HuH-7 (cell line): ENCODE measurements at regions not wholly inside any gene's neighbourhood (a gene's known extent, or its start where the extent isn't known, plus 50 kb on each side); places are given as distances from the start of the nearest gene placed in this dataset.

ENCODE experiments used
- DNase-seq: peaks from one replicate; pipeline ENCODE4 v3.0.0; 2011; ENCODE audit warnings: low spot score

DNA sequence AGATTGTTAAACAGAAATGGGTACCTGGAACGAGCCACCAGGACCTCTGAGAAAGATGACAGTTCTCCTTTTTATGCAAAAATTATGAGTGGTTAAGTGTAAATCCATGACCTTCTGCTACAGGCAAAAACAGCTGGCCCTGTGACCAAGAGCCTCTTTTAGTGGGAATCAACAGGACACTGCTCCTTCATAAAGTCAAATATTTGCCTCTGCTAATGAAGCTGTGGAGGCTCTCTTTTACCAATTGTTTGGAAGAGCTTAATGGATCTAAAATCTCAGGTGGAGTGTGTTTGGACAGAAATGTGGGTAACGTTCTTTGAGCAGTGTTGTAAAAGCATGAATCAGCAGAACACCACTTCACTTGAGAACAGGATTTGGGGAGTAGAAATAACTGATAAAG, 117.5 kb upstream of the PCSK2 start:
- DNase-seq, result no peak

DNA sequence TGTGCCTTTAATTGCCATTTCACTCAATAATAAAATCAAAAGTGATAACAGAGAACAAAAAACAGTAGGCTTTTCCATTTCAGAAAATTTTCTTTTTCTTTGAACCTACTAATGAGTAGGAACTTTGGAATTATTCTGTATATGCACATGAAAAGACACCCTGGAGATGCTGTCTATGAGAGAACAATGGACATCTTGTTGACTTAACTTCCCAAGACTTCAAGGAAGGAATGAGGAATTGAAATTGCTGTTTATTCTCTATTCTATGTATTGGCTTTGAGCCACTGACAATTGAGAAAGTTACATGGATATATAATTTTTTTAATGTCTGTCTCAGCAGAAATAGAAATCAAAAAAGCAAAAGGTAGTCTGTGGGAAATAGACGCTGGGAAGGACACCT, 98.6 kb upstream of the PCSK2 start:
- no peak for DNase-seq

DNA sequence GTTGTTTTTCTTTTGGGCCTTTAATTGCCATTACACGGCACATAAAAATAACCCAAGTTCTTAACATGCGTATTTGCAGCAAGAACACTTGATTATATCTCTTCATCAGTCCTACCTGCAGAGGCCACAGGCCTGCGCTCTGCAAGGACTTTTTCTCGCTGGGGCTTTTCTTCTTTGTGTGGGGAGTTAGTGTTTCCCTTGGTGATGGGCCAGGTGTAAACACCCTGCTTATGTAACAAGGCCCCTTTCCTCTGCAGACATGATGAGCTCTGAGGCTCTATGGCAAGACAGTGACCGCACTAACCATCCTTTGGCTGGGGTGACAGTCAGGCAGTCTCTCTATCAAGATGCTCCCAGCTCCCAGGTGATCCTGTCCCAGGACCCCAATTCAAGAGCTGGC, 97.8 kb upstream of the PCSK2 start:
- no peak for DNase-seq

DNA sequence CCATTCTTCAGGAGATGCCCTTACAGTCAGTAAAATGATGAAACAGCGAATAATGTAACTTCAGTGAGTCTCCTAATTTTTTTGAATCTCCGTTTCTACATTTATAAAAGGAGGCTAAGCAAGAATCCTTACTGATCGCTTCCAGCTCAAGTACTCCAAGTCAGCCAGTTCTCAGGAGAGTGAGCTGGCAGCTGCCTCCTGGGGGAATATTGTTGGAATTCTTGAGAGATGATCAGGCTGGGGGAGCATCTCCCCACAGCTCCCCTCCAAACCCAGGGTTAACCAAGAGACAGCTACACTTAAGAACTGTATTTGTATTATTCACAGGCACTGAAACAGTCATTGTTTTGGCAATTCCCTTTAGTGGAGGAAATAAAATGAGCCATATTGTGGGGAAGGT, 89.1 kb upstream of the PCSK2 start:
- DNase-seq, result no peak

DNA sequence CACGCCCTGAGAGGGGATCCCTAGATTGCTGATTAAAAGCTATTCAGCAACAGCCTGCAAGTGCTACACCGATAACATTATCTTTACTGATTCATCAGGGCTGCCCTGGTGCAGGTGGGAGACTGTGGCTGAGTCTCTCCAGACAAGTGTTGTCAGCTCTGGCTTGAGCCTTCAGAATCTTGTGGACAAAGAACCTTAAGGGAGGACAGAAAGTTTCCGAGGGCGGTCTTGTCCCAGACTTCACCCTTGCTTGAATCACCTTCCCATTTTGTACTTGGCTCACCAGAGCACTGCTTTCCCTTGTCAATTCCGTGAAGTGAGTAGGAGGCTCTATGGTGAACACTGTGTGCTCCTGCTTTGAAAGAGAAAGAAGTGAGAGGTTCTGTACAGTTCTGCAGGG, 88.6 kb upstream of the PCSK2 start:
- DNase-seq, result no peak

DNA sequence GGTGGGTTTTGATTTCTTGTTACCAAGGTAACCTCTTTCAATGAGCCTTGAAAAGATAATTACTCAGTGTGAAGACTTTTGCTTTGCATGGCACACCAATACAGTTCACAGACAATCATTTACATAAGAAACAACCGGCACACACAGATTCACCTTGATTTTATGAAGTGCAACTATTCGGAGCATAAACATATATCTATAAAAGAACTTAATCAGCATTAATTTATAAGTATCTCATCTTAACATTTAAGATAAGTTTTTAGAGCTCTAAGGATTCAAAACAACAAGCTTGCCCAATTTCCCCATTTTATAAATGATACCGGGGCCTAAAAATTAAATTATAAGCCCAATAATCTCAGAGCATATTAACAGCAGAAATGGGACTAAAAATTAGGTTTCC, 85.9 kb upstream of the PCSK2 start:
- DNase-seq, result no peak

DNA sequence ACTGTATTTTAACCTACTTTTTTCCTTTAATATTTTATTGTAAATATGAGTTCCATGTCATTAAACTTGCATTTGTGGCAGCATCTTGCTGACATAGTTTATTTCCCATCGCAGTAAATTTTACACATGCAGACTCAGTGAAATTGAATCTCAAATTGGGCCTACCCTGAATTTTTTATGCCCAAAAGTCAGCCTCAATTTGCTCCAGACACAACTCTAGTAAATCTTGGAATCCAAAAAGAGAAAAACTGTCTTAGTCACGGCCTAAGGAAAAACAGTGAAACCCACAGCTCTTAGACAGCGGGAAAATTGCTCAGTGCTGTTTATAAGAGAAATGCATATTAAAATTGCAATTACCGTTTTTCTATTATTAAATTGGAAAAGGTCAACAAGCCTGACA, 85.3 kb upstream of the PCSK2 start:
- no peak for DNase-seq

DNA sequence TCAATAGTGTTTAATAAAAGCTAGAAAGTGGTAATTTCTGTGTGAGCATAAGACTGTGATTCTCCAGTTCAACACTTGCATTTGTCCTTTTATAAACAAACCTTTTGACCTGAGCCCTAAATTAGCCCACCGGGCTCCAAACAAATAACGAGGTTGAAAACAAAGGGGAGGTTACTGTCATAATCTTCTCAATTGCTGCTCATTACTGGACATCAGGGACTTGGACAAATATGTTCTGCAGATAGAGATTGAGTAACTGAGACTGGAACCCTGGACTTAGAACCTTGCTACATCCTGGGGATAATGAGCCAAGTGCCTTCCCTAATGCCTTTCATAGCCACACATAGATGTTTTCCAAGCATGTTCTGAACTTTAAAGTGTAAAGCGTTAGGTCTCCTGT, 84.2 kb upstream of the PCSK2 start:
- peak; percentile 6 for DNase-seq

DNA sequence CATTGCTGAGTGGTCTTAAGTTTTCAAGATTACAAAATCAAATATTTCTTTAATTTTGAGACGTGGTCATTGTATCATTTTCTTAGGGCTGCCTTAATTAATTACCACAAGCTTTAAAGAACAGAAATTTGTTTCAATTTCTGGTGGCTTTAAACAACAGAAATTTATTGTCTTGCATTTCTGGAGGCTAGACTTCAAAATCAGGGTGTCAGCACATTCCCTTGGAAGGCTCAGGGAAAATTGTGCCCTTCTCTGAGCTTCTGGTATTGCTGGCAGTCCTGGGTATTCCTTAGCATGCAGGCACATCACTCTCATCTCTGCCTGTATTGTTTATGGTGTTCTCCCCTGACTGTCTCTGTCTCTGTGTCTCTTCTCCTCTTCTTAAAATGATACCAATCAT, 76.0 kb upstream of the PCSK2 start:
- DNase-seq, result no peak

DNA sequence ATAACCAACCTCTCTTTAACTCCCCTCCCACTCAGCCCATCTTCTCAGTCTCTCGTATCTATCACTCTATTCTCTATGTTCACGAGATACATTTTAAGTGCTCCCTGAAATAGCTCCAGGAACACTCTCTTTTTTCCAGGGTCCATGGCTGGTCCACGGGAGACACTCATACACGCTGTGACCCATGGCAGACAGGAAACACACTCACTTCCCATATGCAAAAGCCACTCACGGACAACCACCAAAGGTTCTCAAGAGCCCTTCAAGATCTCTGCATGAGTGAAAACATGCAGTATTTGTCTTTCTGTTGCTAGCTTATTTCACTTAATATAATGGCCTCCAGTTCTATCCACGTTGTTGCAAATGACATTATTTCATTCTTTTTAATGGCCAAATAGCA, 71.4 kb upstream of the PCSK2 start:
- DNase-seq, result no peak

DNA sequence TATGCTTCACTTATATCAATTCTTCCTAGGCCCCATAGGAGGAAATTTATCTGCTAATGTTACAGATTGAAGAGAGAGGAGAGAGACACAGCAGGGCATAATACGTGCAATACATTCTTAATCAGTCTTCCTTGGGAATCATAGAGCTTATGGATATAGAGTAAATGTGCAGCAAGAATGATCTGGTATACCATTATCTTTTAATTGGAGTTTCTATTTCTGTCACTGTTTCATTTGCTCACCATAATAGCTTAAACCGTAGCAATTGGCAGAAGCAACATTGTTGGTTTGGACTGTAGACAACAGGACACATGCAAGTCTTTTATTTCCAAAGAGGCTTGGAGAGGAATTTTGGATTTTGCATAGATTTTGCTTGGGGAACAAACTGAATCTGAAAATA, 68.1 kb upstream of the PCSK2 start:
- DNase-seq, result no peak

DNA sequence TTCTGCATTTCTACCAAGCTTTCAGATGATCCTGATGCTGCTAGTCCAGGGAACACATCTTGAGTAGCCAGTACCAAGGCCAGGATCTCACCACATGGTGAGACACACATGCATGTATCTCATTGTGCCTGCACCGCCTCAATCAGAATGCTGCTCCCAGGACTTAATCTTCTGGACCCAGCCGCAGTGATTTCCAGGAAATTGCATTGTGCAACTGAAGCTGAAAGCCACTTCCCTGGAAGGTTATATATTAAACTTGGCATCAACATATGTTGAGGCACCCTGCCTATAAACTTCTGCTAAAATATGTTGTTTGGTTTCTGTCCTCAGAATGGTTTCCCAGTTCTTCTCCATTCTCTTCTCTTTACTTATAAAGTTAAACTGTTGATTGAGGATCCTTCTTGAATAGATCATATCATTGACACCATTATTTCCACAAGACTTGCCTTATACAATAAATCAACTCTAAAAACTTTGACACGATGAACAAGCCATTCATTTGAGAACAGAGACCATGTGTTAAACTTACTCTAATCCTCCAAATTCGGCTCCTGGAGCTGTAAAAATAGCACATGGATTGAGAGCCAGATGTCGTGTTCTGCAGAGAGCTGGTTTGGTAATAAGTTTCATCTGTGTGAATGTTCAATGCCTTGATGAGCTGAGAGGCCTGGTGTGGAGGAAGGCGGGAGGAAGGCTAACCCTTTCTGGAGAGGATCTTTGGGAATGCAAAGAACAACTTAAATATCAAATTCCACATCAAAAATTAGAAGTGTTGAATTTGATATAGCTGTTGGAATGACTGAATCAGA, 65.0 kb upstream of the PCSK2 start:
- no peak for DNase-seq

DNA sequence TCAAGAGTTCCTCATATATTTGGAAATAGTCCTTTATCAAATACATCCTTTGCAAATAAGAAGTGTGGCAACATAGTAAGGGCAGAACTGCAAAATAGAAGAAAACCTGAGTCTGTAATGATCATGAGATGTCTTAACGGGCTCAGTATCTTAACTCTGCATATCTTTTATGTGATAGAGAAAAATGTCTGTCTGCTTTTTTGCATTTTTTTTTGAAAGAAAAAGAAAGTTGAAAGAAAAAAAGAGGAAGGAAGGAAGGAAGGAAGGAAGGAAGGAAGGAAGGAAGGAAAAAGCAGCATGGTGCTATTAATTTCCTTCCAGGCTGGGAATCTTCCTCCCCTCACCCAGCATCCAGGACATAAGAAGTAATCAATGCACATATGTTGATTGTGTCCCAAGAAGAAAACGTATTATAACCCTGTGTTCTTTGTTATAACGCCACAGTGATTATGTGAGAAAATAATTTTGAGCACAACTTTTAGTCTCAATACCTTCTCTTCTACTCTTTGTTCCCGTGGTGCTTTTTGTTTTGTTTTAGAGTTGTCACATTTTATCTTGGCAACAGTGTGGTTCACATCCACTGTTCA, 58.7 kb upstream of the PCSK2 start:
- no peak for DNase-seq

DNA sequence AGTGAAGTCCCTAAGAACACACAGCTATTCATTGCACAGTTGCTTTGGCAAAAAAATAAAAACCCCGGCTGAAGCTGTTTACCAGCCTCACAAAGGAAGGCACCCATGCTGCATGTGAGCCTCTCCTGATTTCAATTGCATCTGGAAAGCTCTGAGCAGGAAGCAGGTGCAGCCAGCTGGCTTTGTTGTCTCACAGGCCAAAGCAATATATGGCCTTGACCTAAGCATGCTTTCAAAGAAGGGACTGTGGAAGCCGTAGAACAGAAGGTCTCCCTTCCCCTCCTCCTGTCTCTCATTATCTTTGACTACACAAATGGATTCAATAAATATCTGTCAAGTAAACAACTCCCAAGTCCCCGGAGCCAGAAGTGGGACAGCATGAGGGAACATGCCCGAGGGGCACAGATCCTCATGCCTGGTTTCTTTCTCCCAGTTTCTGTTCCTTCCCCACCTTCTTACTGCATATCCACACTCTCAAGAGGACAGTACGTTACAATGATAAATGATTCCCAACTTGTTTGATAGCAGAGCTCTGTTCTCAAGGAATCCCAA, 57.2 kb upstream of the PCSK2 start:
- DNase-seq, result no peak

DNA sequence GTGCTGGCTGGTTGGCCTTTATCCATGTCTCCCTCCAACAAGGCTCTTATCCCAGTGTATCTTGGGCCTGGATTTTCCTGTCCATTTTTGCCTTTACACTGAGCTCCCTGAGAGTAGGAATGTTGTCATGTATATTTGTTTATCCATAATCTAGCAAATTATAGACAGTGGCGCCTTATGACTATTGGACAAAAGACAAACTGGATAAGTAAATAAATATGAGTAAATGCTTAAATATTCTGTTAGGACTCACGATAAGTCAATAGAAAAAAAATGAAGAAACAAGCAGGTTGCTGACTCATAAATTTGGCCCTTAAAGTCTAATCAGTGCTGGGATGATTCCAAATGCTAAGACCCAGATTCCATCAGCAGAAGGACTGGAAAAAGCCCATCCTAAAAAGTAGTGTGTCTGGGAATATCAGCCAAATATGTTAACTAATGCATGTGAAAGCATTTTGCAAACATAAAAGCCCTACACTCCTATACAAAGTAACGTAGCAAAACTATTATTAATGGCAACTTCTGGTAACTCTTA, 55.0 kb upstream of the PCSK2 start:
- no peak for DNase-seq

DNA sequence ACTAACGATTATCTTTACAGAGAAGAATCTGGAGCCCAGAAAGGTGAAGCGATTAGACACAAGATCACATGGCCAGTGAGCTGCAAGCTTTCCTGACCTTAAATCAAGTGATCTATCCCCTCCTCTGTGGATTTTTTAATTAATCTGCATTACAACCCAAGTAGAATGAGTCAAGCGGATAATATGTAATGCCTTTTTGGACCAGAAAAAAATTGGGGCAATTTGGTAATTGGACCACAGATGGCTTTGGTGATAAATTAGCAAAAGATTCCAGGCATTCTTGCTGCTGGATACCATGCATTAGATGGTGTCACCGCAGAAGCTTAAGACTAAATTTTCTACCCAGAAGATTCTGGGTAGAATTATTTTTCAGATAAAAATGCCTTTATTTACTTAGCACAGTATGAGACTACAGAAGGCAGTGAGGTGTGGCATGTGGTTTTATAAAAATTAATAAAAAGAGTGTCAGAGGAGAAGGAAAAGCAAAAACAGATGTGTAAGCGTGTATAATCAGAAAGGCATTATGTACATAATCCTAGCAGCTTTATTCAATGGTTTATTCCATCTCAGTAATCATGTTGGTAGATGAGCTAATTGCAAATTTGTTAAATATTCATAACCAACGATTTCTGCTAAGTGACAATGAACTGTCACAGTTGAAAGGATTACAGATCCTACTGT, 53.9 kb upstream of the PCSK2 start:
- DNase-seq, result no peak
